ENCODE measurements at regions not wholly inside any gene's neighbourhood (a gene's known extent, or its start where the extent isn't known, plus 50 kb on each side); places are given as distances from the start of the nearest gene placed in this dataset.

- DNase-seq: no peak
These were observed 166.2 kb upstream of the SP8 start for GRCh38 chr7:20952916-20953315.

- DNase-seq: no peak
These were observed 168.3 kb upstream of the SP8 start for GRCh38 chr7:20954711-20955619.

DNA sequence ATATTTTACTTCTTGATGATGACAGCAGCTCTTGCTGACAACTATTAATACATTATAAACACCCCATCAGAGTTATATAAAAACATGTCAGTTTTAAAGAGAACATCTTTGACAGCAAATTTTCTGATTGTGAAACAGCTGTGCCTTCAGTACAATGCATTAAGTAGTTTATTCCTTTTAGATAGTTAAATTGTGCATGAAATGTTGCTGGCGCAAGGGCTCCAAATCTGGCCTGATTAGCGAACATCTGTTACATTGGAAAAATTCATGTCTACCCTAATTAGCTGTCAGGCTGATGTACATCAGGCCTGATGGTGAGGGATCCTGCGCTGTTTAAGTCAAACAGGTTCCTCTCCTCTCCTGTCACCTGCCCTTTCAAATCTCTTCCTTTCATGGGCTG lies 171.9 kb upstream of the SP8 start:
- no peak for DNase-seq

- no peak for DNase-seq
These were observed 172.6 kb upstream of the SP8 start for GRCh38 chr7:20959281-20959680.

DNA sequence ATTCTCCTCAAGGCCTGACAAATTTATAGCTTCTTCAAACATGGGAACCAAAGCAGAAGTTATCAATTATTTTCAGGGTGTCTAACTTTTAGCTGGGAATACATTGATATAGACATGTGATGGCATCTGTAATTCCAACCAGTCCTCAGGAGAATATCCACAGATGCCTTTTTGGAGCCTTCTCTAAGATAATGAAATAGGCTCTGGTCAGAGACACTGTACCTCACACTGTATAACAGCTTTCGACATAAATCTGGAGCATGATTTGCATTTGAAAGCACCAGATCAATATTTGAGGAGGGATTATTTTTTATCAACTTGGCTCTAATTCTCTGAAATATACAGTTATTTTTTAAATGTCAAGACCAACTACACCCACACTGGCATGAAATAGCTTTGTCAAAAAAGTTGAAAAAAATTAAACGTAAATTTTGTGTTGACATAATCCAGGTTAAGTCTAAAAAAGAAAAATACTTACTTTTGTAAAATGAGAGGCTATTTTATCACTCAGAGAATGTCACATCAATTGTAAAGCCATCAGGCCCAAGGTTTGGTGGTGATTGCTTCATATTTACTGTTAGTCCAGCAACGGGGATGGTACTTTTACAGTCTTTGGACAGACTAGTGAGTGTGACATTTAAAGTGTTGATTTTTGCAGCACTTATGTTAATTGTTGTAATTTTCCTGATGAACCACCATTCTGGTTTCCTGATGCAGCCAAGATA lies 177.0 kb upstream of the SP8 start:
- no peak for DNase-seq

GRCh38 chr7:20964281-20964918 lies 177.7 kb upstream of the SP8 start:
- DNase-seq: no peak

DNA sequence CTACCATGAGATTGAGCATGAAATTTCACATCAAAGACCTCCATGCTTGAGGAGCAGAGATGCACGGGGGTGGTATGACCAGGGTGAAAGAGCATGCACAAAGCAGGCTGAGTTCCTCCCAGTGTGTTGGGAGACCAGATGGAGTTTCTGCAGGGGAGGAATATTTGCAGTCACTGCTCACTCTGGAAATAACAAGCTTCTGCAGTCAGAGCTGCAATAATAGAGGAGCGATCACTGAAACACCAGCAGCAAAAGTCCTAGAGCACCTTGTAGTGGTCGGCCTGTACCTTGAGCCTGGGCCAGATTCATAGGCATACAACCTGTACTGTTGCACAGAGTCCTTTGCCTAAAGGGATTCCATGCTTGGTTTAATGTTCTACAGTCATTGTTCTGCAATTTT lies 184.5 kb upstream of the SP8 start:
- no peak for DNase-seq

- no peak for DNase-seq
These were observed 193.5 kb upstream of the SP8 start for GRCh38 chr7:20980232-20980631.

DNA sequence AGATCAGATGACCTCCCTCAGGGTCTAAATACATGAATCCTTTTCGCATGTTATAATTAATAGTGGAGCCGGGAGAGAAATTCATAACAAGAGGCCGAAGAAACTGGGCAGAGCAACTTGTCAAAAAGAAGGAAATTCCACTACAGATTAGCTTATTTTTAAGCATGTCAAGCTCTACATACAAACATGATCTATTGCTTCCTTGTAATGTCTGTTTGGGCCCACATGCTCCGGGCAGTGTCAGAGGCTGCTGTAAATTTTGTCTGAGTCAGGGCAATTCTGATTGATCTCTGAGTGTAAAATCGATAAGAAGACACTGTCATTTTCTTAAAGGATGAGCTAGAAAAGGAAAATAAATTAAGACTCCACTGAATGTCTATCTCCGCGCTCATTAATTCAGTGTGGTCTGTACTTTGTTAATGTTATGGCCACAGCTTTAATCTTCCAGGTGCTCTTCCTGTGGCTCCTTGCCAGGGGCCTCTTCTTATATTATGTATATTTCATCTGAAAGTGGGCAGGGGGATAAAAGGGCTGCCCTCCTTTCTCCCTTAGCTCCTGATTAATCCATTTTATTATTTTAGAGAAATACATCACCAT lies 194.1 kb upstream of the SP8 start:
- DNase-seq: no peak

DNA sequence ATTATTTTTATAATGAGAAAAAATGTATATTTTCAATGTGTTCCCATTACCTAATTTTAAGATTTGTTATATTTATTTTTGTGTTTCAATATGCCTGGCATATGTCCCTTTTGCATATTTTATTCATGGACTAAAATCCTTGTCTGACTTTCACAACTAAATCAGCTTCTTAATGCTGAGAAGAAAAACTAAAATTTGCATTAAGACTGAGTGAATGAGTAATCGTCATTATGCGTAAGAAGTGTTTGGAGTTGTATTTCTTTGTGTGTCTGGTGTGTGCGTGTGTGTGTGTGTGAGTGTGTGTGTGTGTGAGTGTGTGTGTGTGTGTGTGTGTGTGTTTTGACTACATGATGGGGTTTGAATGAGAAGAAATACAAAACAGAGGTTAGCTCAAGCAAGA lies 201.7 kb upstream of the SP8 start:
- no peak for DNase-seq

DNA sequence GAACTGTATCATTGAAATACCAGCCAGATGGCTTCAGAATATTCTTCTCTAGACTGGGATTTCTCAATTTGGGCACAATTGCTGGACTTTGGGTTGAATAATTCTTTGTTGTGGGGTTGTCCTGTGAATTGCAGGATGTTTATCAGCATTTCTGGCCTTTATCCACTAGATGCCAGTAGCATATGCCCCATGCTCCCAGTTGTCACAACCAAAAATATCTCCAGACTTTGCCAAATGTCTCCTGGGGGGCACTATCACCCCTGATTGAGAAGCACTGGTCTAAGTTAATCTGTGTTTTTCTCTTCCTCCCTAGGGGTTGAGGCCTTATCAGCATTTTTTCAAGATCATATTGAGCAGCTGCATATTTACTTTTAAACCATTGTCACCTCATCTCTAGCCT lies 204.9 kb upstream of the SP8 start:
- no peak for DNase-seq

DNA sequence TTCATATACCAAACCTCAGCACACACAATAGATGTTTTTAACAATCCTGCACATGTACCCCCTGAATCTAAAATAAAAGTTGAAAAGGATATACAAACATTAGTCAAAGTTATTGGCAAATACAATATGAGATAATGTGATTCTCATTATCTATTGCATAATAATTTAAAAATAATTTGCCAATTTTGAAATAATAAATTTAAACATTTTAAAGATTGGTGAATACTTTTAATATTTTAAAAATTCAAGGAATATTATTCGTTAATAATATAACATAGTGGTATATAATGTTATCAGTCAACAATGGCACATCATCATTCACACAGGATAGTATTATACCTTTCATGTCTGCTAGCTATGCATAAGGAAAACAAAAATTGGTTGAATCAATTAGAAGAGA lies 207.0 kb upstream of the SP8 start:
- no peak for DNase-seq

GRCh38 chr7:20998309-20998708 lies 211.6 kb upstream of the SP8 start:
- DNase-seq: no peak

DNA sequence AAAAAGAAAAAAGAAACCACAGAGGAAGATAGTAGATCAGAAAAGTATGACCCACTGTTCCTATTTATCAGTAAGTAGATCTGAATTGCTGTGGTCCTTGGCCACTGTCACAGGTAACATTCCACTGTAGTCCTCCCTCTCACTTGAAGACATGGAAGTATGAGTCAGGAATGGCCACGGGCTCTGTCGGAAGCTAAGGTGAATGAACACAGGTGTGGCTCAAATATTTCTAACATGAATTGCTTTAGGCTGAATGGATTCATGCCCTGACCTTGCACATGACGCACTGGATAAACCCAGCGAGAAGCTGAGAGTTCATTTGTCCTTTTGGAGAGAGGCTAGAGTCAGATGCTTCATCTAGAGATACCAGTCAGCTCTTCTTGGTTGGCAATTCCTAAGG lies 224.5 kb upstream of the SP8 start:
- no peak for DNase-seq

DNA sequence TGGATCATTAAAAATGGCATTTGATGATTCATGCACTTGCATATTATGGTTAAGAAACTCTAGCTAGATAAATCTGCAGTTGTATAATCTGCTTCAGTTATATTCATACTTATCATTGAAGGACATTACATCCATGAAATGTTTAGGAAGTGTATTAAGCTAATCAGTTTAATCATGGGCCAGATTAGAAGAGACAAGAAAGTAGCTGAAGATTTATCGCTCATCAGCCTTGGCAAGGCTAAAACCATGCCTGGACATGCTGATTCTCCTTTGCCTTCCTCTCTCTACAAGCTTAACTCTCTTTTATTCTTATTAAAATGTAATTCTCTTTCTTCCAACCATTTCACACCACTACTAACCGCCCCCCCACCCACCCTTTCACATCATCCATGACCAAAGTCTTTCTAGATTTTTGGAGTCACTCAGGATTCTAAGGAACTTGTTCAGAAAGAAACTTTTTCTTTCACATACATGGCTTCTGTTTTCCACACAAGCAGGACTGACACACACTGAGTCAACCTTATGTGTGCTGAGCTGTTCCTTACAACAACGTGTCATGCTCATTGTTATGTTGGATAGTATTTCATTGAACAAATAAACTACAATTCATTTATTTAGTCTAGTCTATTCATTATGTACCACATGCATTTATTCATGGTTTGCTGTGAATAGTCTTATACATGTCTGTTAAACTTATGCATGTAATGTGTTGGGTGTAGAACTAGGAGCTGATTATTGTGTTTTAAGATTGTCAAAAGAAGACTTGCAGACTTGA lies 227.3 kb upstream of the SP8 start:
- no peak for DNase-seq

- DNase-seq: no peak
These were observed 234.0 kb upstream of the SP8 start for GRCh38 chr7:21020667-21021066.

GRCh38 chr7:21023841-21024484 lies 237.3 kb upstream of the SP8 start:
- DNase-seq: no peak

DNA sequence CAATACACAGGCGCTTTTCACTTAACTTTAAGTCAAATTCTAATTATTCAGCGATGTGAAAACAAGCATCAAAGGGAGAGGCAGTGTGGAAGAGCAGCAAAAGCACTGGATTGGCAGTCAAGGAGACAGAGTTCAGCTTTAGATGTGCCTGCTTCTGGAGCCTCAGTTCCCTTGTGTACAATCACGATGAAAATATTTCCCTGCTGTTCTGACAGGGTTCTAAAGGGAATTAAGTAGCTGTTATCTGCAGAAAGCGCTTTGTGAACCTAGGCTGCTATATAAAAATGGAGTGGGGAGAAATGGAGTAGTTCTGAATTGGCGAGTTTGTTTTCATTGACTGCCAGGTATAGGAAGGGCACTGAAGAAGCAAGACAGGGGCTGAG lies 237.8 kb upstream of the SP8 start:
- DNase-seq: no peak

DNA sequence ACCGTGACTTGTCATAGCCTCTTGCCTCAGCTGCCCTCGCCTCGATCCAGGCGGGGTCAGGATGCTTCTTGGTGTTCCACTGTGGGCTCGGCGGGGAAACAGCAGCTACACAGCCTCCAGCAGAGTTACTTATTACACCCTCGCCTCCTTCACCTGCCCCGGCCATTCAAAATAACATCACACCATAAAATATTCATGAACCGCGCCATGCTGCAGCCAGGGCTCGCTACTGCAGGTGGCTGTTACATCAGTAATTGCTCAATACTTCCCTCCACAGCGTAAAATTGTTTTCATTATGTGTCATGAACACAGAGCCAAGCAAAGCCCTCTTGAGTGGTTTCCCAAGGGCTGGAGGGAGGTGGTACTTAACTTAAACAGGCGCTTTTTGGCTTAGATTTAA lies 241.5 kb upstream of the SP8 start:
- no peak for DNase-seq

DNA sequence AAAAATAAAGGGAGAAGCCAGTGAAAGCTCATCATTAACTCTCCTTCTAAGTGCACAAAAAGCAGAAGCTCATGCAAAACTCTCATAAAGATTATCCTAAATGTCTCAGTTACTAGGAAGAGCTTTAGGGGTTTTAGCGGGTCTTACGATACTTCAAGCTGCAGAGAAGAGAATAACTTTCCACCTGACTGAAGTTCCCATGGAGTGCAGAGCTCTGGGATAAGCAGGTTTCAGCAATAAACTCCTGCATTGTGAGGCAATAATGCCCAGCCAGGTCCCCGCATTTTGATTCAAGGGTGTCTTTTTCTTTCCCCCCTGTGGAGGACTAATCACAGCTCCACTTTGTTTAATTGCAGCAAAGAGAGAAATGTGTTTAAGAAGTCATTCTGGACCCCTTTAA lies 241.9 kb upstream of the SP8 start:
- no peak for DNase-seq

- DNase-seq: no peak
These were observed 242.3 kb upstream of the SP8 start for GRCh38 chr7:21029006-21029405.

GRCh38 chr7:21030237-21030871 lies 243.7 kb upstream of the SP8 start:
- no peak for DNase-seq
